ENCODE measurements at regions not wholly inside any gene's neighbourhood (a gene's known extent, or its start where the extent isn't known, plus 50 kb on each side); places are given as distances from the start of the nearest gene placed in this dataset.

DNA sequence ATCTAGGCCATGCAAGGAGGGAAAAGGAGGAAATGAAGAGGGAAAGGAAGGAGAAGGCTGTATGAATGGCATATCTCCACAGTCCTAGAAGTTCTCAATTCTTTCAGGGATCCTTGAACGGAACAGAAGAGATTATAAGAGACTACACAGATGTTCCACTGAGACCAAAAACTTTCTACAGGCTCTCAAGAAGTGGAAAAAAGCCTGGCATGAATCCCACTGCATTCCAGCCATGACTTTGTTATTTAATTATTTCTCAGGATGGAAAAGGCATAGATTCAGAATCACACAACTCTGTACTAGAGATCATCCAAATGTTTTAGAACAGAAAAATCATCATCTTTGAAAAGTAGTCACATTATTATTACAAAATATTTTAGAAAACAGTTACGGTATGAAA, 131.7 kb upstream of the CDH20 start (continued):
- TF ChIP-seq, protein P1, sequence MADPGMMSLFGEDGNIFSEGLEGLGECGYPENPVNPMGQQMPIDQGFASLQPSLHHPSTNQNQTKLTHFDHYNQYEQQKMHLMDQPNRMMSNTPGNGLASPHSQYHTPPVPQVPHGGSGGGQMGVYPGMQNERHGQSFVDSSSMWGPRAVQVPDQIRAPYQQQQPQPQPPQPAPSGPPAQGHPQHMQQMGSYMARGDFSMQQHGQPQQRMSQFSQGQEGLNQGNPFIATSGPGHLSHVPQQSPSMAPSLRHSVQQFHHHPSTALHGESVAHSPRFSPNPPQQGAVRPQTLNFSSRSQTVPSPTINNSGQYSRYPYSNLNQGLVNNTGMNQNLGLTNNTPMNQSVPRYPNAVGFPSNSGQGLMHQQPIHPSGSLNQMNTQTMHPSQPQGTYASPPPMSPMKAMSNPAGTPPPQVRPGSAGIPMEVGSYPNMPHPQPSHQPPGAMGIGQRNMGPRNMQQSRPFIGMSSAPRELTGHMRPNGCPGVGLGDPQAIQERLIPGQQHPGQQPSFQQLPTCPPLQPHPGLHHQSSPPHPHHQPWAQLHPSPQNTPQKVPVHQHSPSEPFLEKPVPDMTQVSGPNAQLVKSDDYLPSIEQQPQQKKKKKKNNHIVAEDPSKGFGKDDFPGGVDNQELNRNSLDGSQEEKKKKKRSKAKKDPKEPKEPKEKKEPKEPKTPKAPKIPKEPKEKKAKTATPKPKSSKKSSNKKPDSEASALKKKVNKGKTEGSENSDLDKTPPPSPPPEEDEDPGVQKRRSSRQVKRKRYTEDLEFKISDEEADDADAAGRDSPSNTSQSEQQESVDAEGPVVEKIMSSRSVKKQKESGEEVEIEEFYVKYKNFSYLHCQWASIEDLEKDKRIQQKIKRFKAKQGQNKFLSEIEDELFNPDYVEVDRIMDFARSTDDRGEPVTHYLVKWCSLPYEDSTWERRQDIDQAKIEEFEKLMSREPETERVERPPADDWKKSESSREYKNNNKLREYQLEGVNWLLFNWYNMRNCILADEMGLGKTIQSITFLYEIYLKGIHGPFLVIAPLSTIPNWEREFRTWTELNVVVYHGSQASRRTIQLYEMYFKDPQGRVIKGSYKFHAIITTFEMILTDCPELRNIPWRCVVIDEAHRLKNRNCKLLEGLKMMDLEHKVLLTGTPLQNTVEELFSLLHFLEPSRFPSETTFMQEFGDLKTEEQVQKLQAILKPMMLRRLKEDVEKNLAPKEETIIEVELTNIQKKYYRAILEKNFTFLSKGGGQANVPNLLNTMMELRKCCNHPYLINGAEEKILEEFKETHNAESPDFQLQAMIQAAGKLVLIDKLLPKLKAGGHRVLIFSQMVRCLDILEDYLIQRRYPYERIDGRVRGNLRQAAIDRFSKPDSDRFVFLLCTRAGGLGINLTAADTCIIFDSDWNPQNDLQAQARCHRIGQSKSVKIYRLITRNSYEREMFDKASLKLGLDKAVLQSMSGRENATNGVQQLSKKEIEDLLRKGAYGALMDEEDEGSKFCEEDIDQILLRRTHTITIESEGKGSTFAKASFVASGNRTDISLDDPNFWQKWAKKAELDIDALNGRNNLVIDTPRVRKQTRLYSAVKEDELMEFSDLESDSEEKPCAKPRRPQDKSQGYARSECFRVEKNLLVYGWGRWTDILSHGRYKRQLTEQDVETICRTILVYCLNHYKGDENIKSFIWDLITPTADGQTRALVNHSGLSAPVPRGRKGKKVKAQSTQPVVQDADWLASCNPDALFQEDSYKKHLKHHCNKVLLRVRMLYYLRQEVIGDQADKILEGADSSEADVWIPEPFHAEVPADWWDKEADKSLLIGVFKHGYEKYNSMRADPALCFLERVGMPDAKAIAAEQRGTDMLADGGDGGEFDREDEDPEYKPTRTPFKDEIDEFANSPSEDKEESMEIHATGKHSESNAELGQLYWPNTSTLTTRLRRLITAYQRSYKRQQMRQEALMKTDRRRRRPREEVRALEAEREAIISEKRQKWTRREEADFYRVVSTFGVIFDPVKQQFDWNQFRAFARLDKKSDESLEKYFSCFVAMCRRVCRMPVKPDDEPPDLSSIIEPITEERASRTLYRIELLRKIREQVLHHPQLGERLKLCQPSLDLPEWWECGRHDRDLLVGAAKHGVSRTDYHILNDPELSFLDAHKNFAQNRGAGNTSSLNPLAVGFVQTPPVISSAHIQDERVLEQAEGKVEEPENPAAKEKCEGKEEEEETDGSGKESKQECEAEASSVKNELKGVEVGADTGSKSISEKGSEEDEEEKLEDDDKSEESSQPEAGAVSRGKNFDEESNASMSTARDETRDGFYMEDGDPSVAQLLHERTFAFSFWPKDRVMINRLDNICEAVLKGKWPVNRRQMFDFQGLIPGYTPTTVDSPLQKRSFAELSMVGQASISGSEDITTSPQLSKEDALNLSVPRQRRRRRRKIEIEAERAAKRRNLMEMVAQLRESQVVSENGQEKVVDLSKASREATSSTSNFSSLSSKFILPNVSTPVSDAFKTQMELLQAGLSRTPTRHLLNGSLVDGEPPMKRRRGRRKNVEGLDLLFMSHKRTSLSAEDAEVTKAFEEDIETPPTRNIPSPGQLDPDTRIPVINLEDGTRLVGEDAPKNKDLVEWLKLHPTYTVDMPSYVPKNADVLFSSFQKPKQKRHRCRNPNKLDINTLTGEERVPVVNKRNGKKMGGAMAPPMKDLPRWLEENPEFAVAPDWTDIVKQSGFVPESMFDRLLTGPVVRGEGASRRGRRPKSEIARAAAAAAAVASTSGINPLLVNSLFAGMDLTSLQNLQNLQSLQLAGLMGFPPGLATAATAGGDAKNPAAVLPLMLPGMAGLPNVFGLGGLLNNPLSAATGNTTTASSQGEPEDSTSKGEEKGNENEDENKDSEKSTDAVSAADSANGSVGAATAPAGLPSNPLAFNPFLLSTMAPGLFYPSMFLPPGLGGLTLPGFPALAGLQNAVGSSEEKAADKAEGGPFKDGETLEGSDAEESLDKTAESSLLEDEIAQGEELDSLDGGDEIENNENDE (IDR thresholded peaks at IDR 0.05; ENCODE audit: insufficient replicate concordance, low read length), result no peak

All from H1 (cell line).